ENCODE measurements at regions not wholly inside any gene's neighbourhood (a gene's known extent, or its start where the extent isn't known, plus 50 kb on each side); places are given as distances from the start of the nearest gene placed in this dataset.

DNA sequence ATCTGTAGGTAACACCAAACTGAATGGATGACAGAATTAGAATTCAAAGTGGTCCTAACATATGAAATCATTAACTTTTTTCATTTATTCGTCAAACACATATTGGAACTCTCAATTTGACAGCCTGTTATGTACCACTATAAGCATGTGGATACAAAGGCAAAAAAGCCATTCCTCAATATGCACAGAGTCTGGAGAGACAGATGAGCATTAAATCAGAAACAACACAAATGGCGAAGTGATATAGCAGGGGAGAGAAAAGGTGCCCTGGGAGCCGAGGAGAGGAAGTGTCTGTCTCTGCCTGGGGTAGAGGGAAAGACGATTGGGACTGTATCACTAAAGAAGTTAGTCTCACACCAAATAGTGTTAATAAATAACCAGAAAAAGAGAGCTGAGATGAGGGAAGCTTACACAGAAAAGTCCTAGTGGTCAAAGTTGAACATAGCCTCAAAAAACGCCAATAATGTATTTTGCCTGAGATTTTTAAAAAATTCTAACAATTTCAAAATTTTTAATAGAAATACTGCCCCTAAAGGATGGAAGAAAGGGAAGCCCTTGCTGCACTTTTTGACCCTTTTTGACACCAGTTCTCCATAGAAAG, 417.5 kb downstream of the TUSC7 start:
- TF ChIP-seq, protein P1, sequence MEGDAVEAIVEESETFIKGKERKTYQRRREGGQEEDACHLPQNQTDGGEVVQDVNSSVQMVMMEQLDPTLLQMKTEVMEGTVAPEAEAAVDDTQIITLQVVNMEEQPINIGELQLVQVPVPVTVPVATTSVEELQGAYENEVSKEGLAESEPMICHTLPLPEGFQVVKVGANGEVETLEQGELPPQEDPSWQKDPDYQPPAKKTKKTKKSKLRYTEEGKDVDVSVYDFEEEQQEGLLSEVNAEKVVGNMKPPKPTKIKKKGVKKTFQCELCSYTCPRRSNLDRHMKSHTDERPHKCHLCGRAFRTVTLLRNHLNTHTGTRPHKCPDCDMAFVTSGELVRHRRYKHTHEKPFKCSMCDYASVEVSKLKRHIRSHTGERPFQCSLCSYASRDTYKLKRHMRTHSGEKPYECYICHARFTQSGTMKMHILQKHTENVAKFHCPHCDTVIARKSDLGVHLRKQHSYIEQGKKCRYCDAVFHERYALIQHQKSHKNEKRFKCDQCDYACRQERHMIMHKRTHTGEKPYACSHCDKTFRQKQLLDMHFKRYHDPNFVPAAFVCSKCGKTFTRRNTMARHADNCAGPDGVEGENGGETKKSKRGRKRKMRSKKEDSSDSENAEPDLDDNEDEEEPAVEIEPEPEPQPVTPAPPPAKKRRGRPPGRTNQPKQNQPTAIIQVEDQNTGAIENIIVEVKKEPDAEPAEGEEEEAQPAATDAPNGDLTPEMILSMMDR (IDR thresholded peaks at IDR 0.05; ENCODE audit: low read depth, low read length), result no peak; the same call in 1 of the 2 replicates
- TF ChIP-seq EZH2phosphoT487 (IDR thresholded peaks at IDR 0.05; ENCODE audit: low read depth), result no peak

All from OCI-LY3 (cell line).